Bone marrow (tissue), 2 donors: ENCODE measurements at regions not wholly inside any gene's neighbourhood (a gene's known extent, or its start where the extent isn't known, plus 50 kb on each side); places are given as distances from the start of the nearest gene placed in this dataset.

Experiments used
- DNase-seq, 2 donors: peaks; one replicate each; lab custom pipeline; 2025; lab: John Stamatoyannopoulos, UW

DNA sequence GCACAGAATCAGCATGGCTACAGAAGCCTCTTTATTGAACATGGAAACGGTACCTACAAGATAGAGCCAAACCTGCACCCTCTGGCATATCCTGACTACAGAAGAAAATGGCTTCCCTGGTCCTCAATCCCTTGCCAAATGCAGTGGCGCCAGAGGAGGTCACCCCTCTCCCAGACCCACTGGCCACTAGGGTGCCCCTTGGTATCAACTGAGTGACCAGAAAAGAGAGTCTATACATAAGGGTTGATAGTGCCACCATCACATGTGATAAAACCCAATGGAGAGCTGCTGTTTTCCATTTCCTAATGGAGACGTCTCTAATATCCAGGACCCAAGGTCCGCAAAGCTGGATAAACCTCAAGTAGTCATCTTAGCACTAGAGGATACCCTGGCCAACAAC lies 52.7 kb upstream of the ALK start:
- DNase-seq = no peak

DNA sequence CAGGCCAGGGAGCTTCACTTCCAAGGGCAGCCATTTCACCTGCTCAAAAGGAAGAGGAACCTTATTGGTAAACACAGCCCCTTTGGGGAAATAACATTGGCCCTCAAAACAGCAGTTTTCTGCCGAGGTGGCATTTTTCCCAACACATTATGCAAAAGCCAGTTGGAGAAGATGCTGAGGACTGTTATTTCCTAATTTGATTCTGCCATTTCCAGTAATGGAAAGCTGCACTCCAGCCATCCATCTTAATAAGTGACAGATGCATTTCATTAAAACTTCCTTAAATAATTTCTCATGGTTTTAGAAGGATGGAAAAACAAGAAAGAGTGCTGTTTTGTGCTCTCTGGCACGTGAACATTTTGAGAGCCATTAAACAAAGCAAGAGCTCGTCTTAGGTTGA lies 55.9 kb upstream of the ALK start:
- DNase-seq = no peak

DNA sequence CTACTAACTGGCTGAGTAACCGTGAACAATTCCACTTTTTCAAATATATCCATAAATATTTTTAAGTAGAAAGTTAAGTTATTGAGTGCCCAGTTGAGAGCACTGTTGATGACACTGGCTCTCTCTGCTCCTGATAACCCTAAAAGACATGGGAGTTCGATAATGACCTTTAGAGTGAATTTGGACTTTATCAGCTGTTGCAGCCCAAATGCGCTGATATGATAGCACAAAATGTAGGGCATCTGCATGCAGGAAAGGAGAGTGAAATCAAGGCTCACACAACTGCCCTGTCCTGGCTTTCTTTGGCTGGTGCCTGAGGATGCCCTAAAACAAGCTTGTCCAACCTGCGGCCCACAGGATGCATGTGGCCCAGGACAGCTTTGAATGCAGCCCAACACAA lies 60.0 kb upstream of the ALK start:
- DNase-seq = no peak

DNA sequence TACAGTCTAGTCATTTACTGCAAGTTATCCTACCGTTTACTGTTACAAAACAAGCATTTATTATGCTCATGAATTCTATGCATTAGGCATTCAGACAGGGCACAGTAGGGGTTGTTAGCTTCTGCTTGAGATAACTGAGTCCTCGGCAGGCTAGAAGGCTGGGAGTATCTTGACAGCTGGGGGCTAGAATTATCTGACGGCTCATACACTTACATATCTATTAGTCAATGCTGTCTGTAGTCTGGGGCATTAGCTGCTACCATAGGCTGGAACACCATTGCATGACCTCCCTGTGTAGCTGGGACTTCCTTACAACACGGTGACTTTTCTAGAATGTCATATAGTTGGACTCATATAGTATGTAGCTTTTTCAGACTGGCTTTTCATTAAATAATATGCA lies 61.9 kb upstream of the ALK start:
- DNase-seq = no peak

DNA sequence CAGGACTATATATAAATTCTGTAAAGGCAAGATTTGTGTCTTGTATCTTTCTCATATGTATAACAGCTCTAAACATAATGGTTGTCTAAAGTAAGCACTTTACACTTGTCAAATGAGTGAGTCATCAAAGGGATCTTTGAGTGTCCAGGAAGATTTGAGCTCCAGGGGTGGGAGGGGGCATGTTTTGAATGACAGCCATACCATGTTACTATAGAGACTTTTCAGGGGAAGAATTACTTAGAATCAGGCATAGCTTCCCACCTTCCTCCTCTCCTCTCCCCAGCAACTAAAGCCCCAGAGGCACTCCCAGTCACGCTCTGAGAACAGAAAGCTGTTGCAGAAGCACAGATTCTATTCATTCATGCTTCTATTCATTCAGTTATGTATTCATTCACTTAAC lies 65.8 kb upstream of the ALK start:
- no peak for DNase-seq

DNA sequence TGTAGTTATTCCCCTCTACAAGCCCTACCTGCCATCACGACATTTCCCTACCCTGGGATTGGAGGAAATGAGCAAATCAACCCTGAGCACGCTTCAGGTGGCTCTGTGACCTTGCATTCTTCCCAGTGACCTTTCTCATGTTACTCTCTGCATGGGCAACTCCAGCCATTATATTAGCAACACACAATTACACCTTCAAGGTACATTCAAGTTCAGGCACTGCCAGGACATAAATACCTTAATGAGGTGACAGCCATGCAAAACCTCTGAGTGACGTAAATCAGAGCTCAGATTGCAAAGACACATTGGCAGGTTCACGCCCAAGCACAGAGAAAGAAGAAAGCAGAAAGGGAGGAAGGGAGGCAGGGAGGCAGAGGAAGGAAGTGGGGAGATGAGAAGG lies 68.7 kb upstream of the ALK start:
- no peak for DNase-seq

DNA sequence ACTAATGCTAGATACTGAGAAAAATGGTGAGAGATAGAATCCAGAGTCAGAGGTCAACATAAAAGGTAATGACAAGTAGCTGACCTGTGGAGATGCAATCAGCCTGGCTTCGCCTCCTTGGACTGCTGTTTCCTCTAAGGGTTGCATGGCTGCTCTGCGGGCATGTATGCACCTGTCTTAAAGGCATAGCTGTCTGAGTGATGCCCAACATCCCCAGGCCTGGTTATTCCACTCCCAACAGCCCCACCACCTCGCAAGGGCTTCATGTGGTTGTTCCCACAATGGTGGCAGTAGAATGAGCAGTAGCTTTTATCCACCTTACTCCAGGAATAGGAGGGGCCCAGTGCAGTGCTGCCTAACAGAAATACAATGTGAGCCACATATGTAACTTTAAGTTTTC lies 69.7 kb upstream of the ALK start:
- no peak for DNase-seq

DNA sequence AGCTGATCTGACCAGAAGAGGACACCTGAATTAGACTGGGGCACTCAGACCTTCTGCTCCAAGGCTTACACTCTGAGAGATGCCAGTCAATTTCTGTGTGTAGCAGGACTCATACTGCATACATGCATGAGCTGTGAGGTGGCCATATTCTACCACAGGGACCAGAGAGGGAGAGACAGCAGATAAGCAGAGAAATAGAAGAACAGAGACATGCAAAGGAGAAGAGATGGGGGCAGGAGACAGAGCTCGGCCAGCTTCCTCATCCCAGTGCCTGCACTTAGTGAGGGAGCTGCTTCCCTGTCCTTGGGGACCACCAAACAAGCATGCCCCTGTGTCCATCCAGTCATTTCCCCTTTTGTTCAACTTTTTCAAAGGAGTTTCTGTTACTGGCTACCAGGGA lies 73.9 kb upstream of the ALK start:
- DNase-seq = no peak

DNA sequence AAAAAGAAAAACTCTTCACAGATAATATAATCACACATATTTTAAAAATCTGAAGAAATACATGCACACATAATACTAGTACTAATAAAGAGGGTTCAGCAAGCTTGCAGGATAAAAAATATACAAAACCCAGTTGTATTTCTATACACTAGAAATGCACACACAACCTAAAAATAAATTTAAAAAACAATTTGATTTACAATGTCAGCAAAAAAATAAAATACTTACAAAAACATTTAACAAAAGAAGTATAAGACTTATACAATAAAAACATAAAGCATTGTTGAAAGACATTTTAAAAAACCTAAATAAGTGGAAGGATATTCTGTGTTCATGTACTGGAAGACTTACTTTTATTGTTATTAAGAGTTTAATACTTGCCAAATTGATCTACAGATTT lies 81.7 kb upstream of the ALK start:
- no peak for DNase-seq

DNA sequence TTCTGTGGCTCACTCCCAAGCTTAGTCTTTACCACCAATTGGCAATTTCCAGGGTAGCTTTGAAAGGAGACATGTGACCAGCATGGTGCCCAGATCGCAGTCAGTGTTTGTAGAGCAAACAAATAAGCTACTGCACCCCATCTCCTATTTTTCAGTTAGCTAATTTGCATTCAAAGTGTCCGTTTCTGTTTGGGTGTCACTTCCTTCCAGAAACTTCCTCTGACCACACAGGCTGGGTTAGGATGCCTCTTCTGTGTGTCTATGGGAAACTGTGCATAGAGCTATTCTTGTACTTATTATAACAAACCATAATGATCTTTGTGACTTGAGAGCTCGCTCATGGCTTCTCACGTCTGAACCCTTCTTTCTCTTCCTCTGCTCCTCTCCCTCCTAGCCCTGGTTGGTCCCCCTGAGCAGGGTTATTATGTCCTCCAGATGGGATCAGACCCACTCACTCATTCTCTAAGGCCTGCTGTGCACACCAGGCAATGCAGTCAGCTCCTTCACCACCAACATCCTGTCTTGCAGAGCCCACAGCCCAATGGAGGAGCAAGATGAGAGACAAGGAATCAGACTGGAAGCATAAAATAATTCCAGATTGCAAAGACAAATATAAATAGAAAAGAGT lies 101.2 kb upstream of the ALK start:
- DNase-seq = no peak

DNA sequence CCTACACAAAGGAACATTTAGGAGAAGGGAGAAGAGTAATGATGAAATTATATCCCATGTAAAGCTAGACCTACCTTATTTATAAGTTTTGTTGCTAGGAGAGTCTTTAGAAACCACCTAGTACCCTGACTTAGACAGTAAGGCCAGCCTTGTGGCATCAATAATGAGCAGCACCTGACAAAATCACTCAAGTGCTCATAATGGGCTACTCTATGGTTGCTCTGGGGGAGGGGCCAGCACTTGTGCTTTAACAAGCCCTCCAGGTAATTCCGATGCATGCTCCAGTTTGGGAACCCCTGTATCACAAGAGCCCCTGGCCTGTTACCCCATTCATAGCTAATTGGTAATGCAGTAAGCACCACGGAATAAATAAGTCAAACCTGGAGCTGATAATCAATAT lies 102.9 kb upstream of the ALK start:
- no peak for DNase-seq

DNA sequence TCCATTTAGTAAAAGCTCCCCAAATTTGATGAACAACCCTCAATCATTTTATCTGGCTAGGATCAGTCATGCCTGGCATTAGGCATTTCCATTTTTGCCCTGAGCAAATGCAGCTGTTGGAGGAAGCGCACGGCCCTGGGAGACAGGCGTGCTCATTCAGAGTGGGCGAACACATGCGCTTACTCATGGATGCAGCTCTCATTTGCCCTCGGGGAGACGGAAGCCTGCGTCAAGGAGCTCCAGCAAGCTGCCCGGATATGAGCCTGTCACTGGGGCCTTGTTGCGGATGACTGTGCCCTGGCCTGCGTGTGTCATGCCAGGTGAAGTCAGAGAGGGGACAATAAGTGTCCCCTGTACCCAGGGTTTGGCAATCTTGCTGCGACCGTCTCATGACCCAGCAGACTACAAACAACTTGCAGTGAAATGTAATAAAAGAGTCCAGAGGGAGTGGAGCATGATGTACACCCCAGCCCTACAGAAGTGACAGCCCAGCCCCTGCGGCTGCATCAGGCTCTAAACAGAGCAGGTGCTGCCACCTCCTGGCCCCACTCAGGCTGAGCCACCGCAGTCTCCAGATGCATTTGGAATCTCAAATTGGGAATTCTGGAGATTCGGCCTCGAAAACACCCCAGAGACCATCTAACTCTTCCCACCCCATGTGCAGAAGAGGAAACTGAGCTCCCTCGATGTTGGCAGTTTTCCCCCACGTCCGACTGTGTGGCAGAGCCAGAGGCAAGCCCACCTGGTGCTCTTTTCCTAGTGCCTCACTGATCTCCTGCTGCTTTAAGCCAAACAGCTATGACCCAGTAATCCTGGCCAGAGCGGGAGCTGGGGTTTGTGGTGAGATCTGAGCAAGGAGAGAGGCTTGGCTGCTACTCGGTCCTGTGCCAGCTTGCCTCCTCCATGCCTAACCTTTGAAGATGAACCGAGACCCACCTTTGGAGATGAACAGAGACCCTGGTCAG lies 105.0 kb upstream of the ALK start:
- DNase-seq = no peak

DNA sequence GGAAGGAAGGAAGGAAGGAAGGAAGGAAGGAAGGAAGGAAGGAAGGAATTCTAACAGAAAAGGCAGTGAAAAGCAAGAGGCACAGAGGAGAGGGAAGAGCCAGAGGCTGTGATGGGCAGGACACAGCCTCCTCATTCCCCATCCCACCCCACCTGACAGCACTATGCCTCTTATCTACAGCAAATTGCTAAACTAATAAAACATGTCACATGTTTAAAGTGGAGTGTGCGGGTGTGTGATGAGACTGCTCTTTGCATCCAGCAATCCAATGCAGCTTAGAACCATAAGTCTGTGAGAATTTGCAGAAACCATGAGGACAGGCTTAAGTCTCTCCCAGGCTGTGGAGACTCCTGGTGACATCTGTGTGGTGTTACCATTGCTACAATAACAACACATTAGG lies 108.4 kb upstream of the ALK start:
- DNase-seq = no peak

DNA sequence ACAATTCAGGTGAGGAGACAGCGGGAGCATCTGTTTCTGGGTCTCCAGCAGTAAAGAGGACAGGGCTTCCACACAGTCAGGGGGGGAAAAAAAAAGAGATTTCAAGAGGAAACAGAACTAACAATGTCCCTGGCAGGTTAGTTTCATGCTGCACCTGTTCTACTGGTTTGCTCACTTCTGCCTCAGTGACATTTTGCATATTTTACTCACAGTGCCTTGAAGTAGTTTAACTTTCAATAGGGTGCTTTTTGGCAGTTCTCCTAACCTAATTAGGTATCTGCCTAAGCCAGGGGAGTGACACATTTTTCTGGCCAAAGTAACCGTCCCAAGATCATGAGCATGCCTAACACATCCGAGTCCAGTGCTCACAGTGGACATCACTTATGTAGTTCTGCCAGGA lies 109.0 kb upstream of the ALK start:
- DNase-seq = no peak

DNA sequence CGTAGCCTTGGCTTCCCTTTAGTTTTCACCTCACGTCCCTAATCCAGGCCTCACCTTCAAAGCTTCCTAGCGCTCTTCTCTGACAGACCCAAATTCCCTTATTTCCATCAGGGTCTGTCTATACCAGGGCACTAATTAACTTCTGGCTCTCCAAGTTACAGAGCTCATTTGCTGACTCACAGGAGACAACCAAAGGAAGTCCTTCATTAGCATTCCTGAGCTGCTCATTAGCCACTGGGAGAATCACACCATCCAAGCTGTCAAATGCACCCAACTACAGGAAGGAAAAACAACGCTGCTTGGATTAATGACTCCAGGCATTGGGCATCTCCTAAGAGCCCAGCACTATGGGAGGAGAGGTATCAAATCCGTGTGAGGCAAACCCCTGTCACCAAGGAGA lies 109.8 kb upstream of the ALK start:
- DNase-seq = no peak

DNA sequence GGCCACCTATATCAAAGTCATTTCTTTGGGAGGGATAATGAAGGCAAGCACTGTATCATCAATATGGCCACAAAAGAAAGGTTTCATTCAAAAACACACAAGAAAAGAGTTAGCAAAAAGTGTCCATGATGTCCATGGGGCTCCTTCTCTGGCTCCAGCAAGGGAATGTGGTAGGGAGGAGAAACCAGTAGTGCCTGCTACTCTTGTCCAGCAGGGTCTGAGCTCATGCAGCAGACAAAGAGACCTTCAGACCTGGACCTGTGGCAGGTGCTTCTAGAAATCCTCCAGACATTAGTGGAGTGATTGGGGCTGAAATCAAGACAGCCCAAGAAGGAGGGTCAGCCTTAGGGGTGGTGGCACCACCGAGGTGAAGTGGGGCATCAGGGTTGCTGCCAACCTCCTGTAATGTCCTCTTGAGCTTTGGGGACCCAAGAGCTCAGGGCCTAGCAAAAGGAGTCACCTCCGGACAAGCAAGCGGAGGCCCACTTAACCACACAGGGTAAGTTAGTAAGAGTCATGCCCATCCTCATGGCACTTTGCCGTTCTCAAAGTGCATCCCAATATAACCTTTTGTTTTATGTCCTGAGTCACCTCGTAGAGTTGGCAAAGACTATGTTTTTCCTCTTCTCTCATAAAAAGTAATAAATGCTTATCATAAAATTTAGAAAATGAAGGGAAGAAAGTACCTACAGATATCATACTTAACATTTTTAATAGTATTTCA lies 112.6 kb upstream of the YPEL5 start:
- DNase-seq = no peak

DNA sequence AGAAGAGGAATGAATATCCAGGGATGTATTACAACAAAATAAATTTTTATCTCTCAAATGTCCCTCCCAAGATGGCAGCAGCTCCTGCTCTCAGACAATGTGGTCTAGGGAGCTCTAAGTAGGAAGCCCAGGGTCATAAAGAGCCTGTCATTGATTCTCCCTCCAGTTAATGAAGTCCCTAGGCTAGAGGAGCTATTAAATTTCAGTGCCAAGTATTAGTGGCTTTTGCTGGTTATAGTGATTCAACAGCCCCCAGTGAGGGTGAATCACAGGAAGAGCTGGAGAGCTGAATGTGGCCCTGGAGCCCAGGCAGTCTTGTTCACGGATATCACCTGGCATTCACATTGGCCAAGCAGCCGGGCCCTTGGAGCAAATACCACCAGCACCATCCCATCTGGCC lies 109.8 kb upstream of the YPEL5 start:
- no peak for DNase-seq

DNA sequence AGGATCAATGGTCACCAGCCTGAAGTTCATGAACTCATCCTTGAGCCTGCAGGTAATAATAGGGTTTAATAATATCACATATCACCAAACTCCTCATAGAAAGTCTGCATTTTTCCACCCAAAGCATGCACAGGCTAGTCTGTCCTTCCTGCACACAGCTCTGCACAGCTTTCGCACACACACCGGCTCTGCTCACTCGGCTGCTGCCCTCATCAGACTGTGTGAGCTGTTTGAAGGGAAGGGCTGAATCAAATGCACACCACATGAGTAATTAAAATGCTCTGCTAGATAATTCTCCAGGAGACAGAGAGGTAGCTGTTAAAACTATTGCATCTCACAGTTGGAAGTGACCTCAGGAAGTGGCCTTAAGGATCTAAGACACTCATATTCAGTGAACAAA lies 108.4 kb upstream of the YPEL5 start:
- DNase-seq = no peak

DNA sequence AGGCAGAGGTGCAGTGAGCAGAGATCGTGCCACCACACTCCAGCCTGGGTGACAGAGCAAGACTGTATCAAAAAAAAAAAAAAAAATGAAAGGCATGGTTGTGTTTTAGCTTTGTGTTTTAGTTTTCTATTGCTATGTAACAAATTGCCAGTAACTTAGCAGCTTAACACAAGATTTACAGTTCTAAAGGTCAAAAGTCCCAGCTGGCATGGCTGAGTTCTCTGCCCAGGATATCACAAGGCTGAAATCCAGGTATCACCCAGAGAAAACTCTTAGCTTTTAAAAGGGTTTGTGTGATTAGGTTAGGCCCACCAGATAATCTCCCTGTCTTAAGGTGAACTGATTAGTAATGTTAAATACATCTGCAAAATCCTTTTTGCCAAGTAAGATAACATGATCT lies 107.7 kb upstream of the YPEL5 start:
- DNase-seq = no peak

DNA sequence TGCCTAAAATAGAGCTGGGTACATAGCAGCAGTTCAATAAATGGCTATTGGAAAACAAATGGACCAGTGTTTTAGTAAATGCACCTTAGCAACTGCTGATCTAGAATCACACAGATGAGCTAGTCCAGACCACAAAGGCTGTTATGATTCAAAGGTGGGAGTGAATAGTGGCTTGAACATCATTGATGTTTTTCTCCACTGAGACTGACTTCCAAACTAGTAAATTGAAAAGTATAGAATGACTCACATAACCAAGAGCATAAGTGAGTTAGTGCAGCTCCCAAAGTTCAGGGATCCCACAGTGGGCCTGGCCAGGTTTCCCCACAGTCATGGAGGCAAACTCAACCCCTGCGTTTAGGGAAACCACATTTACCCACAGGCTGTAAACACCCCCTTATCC lies 106.7 kb upstream of the YPEL5 start:
- DNase-seq = no peak

DNA sequence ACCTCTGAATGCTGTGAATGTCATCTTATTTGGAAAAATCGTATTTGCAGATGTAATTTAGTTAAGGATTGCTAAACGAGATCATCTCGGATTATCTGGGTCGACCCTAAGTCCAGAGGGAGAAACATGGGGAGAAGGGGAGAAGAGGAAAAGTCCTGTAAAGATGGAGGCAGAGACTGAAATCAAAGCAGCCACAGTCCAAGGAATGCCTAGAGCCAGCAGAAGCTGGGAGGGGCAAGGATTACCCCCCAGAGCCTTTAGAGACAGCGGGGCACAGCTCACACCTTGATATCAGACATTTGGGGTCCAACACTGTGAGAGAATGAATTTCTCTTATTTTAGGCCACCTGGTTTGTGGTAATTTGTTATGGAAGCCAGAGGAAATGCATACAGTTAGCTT lies 104.9 kb upstream of the YPEL5 start:
- DNase-seq = no peak

DNA sequence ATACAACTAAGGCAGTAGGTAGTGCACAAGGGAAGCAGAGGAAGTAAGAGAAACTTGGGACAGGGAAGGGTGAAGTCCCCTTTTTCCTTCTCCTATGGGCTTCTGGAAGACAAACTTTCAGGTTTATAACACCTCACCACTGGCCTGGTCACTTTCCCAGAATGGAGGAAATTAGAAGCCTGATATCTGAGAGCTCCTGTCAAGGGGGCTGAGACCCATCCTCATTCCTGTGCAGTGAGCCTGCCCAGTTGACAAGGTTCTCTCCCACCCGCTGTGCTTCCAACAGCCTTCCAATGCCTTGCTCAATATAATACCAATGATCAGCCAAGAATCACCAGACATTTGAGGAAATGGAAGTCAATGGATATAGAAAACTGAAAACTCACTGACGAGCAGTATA lies 100.4 kb upstream of the YPEL5 start:
- DNase-seq = no peak

DNA sequence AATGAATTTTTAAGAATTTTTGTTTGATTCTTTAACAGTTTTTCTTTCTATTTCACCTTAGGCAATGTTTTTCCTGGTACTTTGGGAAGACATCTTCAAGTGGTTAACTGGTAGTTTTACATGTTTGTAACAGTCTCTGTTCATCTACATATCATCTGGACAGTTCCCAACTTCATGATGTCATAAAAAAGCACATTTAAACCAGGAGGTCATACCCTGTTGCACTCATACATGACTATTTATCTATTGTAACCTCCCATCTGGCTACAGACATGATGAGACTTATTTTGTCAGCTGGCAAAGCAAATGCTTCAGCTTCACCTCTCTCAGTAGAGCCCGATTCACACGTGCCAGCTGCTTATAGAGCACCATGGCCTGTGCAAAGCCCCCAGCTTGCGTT lies 99.8 kb upstream of the YPEL5 start:
- no peak for DNase-seq
